GM12873 (cell line): ENCODE measurements at regions not wholly inside any gene's neighbourhood (a gene's known extent, or its start where the extent isn't known, plus 50 kb on each side); places are given as distances from the start of the nearest gene placed in this dataset.

Experiments used
- TF ChIP-seq, protein P1 (sequence below): IDR thresholded peaks from 2 replicates; pipeline ENCODE4 v1.5.1; 2012; ENCODE audit warnings: low read depth, mild to moderate bottlenecking, moderate library complexity, low read length, control low read depth; ENCODE audit not compliant: insufficient read depth; ENCODE audit errors: missing control alignments

DNA sequence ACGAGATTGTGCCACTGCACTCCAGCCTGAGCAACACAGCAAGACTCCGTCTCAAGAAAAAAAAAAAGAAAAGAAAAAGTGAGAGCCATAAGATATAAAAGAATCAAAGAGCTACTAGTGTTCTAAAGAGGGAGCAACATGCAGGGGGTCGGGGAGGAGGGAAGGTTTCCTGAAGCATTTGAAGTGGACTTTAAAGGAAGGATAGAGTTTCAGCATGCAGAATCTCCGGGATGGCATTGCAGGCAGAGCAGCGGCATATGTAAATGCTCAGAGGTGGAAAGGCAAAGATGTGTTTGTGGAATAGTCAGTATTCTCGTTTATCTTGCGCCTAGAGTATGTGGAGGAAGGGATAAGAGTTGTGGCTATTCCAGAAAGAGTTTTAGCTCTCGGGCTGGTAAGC lies 447.6 kb upstream of the NFE2L3 start:
- TF ChIP-seq, protein P1, sequence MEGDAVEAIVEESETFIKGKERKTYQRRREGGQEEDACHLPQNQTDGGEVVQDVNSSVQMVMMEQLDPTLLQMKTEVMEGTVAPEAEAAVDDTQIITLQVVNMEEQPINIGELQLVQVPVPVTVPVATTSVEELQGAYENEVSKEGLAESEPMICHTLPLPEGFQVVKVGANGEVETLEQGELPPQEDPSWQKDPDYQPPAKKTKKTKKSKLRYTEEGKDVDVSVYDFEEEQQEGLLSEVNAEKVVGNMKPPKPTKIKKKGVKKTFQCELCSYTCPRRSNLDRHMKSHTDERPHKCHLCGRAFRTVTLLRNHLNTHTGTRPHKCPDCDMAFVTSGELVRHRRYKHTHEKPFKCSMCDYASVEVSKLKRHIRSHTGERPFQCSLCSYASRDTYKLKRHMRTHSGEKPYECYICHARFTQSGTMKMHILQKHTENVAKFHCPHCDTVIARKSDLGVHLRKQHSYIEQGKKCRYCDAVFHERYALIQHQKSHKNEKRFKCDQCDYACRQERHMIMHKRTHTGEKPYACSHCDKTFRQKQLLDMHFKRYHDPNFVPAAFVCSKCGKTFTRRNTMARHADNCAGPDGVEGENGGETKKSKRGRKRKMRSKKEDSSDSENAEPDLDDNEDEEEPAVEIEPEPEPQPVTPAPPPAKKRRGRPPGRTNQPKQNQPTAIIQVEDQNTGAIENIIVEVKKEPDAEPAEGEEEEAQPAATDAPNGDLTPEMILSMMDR: no peak

DNA sequence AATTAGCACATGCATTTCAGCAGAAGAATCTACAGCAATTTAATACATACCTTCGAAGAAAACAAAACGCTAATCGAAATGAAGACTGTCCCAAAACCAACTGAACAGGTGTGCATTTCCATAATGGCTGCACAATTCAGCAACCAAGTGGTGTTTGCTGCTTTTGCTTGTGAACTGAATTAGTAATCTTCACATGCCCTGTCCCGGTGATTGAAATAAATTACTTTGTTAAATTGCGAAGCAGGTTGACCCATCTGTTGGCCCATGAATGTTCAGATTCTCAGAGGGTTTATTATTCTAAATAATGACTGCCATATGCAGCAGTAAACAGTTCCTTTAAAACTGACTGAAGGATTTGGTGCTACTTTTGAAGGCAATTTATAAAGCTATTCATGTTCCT lies 445.2 kb upstream of the NFE2L3 start:
- TF ChIP-seq, protein P1: no peak

DNA sequence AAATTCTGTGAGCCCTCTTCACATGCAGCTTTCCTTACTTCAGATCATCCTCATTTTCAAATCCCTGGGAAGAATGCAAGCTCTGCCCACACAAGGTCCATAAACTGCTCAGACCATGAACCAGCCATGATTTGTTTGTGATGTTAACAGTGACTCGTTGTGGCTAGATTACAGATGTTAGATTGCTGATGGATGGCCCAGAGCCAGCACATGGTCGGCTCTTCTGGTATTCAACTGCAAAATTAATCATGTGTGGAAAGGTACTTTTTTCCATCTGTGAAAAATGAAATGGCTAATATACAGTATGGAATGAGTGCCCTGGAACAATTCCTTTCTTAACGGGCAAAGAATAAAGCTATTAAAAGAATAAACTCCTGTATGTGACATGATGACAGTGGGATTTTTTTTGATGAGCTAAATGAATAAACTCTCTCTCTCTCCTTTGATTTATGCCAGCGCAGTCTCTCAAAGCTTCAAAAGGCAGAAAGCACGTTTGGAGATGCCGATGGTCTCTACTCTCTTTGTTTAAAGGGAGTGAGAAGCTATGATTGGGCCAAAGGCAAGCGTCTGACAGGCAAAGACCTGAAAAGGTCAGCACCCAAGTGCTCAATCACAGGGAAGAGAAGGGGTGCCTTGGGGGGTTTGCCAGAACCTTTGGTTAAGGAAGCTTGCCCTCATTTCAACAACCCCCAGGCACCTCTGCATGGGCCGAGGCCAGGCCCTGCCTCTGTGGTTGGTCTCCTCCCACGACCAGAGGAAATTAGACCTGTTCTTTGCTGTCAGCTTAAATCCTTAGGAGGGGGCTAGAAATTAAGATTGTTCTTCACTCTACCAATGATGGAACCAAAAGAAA lies 444.0 kb upstream of the NFE2L3 start:
- TF ChIP-seq, protein P1: no peak

DNA sequence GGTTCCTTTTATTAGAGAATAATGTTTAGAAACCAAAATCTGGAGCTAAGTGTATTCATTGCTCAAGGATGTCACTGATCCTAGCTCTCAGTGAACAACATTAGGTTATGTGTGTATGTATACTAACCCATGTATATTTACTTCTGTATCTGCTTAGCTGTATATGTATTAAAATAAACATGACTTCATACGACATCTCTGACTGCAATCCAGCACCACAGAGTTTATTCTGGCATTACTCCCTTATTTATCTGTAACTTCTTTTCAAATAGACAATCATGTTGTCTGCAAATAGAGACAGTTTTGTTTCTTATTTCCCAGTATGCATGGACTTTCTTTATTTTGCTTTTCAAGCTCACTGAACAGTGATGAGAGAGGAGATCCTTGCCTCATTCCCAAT lies 441.0 kb upstream of the NFE2L3 start:
- TF ChIP-seq, protein P1: no peak

DNA sequence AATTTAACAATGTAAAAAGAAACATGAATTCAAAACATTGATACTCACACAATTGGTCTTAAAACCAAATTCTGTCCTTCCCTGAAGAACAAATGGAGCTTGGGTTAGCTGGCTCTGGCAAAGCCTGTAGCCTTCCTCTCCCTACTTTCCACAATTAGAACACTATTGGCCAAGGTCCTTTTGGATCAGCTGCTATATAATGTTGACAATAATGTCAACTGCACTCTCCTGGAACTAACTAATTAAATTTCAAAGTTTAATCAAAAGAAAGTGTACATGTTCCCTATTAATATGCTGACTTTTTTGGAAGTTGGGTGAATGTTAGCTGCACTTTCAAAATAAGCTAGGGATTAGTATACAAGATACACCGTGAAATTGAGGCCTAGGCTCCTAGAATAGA lies 440.1 kb upstream of the NFE2L3 start:
- TF ChIP-seq, protein P1: no peak

DNA sequence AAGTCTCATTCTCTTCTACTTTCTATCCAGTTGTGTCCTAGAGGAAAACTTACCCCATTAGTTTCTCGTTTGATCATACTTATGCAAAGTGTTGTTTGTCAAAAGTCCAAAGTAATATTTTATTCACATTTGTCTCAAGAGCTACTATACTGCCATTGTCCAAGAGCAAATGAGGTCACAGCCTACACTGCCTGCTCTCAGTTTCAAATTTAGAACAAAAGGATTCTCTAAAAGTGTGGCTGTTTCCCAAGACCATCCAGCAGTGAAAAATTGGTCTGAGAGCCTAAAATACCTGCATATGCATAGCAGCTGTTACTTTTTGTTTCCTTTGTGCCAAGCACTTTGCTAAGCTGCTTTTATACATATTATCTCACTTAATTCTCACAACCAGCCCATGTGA lies 439.5 kb upstream of the NFE2L3 start:
- TF ChIP-seq, protein P1: no peak

DNA sequence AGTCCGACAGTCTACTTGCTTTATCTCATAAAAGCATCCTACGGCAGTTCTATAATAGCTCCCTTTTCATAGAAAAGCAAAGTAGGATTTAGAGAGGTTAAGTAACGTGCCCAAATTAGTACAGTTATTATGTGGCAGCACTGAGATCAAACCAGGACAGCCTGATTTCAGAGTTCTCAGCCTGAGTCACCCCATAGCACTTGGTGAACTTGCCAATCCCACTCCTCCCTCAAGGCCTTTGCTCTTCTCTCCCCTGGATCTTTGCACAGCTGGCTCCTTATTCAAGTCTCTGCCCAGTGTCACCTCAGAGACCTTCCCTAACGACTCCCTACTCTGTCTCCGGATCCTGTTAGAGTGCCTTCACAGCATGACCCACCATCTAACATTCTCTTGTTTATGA lies 438.0 kb upstream of the NFE2L3 start:
- TF ChIP-seq, protein P1: no peak

DNA sequence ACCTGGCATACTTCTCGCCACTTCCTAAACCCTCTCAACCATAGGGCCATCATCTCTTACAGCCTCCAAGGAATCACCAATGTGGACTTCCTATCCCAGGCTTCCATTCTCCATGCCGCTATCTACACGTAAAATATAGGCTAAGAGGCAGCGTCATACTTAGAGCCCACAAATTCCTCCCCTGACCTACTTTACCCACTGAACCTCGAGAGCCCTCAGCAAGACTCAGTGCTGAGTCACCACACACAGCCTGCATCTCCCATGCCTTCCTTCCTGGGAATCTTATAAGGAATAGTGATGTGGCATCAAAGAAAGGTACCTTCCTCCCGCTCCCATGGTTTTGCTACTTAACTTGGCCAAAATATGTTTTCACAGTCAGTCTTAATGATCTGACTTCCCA lies 435.6 kb upstream of the NFE2L3 start:
- TF ChIP-seq, protein P1: no peak
